ENCODE measurements at regions not wholly inside any gene's neighbourhood (a gene's known extent, or its start where the extent isn't known, plus 50 kb on each side); places are given as distances from the start of the nearest gene placed in this dataset.

GRCh38 chr1:95402780-95403179, 168.8 kb downstream of the RWDD3 start:
- TF ChIP-seq CTCF (IDR thresholded peaks at IDR 0.05), result no peak
- TF ChIP-seq ZFX (IDR thresholded peaks at IDR 0.05; ENCODE audit: borderline replicate concordance), result no peak
- no peak overlapping the region for H3K27ac ChIP-seq

GRCh38 chr1:95406279-95406678, 172.3 kb downstream of the RWDD3 start:
- H3K27ac ChIP-seq, result no peak overlapping the region
- TF ChIP-seq CTCF (IDR thresholded peaks at IDR 0.05), result no peak

GRCh38 chr1:95407131-95407885, 173.3 kb downstream of the RWDD3 start:
- no peak for TF ChIP-seq CTCF (IDR thresholded peaks at IDR 0.05)
- no peak for TF ChIP-seq ZFX (IDR thresholded peaks at IDR 0.05; ENCODE audit: borderline replicate concordance)

GRCh38 chr1:95407886-95408291, 173.9 kb downstream of the RWDD3 start:
- no peak overlapping the region for H3K27ac ChIP-seq

More at GRCh38 chr1:95407131-95407885, 173.3 kb downstream of the RWDD3 start:
- no peak overlapping the region for H3K27ac ChIP-seq

GRCh38 chr1:95408507-95409136, 174.6 kb downstream of the RWDD3 start:
- TF ChIP-seq ZFX (IDR thresholded peaks at IDR 0.05; ENCODE audit: borderline replicate concordance), result no peak
- no peak for TF ChIP-seq CTCF (IDR thresholded peaks at IDR 0.05)
- no peak overlapping the region for H3K27ac ChIP-seq

More at GRCh38 chr1:95407886-95408291, 173.9 kb downstream of the RWDD3 start:
- no peak for TF ChIP-seq ZFX (IDR thresholded peaks at IDR 0.05; ENCODE audit: borderline replicate concordance)
- no peak for TF ChIP-seq CTCF (IDR thresholded peaks at IDR 0.05)

GRCh38 chr1:95409276-95409675, 175.3 kb downstream of the RWDD3 start:
- TF ChIP-seq CTCF (IDR thresholded peaks at IDR 0.05) (no peak), ZFX (IDR thresholded peaks at IDR 0.05; ENCODE audit: borderline replicate concordance) (no peak)
- H3K27ac ChIP-seq, result no peak overlapping the region

GRCh38 chr1:95409901-95410300, 175.9 kb downstream of the RWDD3 start:
- TF ChIP-seq CTCF (IDR thresholded peaks at IDR 0.05) (no peak), ZFX (IDR thresholded peaks at IDR 0.05; ENCODE audit: borderline replicate concordance) (no peak)
- no peak overlapping the region for H3K27ac ChIP-seq
